NCI-H1436 (cell line): ENCODE measurements at regions not wholly inside any gene's neighbourhood (a gene's known extent, or its start where the extent isn't known, plus 50 kb on each side); places are given as distances from the start of the nearest gene placed in this dataset.
"Not testable (repeated sequence)": the region's sequence is repeated elsewhere in the genome, so short reads cannot be mapped to it uniquely, and the experiment has no call there.

Experiments
- DNase-seq: peaks from one replicate; lab custom pipeline; 2025; lab: John Stamatoyannopoulos, UW

DNA sequence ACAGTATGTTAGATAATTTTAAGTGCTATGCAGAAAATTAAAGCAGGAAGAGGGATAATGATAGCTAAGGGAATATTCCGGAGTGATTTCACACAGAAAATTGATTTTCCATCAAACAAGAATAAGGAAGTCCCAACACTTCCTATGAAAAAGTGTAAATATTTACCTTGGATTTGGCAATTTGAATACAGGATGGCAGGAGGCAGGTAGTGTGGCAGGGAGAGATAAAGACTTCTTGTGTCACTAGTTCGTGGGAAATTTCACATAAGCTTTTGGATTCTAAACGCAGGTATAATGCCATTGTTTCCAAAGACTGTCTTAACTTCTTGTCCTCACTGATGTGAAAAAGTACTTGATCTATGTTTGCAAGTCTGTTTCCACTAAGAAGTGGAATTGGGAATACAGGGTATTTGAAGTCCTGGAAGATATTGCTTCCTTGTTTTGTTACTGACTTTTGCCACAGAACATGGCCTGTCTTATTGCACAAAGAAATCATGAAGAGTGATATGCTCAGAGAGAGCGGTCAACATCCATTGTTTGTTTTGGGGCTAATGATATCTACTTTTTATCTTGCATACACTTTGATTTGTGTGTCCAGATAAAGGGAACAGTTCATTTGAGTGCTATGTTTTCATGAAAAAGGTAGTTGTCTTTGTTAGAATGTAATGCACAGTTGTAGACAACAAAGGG, 1216.1 kb upstream of the FAM98A start:
- no peak for DNase-seq

DNA sequence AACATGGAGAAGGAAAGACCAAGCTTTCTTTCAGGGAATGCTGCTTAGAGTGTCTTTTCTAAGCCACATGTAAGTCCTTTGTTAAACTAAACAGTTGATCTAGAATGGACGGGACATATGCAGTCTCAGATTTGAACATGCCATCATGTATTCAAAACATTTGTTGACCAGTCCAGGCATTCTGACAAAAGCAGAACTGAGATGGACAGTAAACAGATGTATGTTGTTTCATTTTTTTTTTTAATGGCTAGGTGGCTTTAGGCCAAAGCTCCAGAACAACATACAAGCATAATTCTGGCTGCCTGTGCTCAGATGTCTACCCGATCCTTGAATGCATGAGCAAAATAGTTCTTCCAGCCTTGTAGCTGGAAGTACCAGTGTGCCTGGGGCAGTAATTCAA, 1211.4 kb upstream of the FAM98A start:
- no peak for DNase-seq

DNA sequence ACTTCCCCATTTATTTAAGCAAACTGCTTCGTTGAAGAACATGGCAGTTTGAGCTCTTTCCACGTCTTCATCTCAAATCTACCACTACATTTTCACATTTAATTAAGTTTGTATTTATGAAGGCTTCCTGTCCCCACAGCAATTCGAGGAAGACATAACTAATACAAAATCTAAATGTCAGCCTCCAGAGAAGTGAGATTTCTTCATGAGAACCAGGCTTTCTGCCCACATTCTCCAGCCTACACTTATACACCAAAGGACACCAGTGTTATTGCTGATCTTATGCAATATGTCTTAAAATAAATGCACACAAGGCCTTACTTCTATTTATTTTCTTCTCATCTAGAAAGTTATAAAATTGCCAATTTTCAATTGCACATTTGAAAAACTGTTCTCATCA, 1209.3 kb upstream of the FAM98A start:
- no peak for DNase-seq

DNA sequence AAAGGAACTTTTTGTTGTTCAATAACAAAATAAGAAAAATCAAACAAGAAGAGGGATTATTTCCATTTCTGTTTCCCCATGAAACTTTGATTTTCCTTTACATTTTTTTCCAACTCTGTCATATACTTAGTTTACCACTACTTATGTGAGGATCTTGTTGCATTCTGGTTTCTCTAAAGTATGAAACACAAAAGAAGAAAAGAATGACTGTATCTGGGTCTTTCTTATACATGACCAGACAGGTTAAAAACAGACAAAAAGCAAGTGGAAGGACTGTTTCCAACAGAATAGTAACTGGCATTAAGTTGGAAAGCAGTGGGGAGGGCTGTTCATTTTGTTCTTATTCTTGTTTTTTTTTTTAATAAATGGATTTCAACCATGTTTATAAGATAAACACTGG, 1207.8 kb upstream of the FAM98A start:
- DNase-seq: no peak

DNA sequence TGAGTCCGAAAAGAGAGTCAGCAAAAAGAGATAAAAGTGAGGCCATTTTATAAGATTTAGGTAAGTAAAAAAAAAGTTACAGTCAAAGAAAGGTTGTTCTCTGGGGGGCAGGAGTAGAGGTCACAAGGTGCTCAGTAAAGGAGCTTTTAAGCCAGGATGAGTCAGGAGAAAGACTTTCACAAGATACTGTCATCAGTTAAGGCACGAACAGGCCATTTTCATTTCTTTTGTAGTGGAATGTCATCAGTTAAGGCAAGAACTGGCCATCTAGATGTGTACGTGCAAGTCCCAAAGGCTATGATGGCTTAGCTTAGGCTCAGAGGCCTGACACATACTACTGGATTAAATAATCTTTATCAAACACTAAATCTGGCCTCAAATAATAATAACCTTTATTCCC, 1207.3 kb upstream of the FAM98A start:
- no peak for DNase-seq

DNA sequence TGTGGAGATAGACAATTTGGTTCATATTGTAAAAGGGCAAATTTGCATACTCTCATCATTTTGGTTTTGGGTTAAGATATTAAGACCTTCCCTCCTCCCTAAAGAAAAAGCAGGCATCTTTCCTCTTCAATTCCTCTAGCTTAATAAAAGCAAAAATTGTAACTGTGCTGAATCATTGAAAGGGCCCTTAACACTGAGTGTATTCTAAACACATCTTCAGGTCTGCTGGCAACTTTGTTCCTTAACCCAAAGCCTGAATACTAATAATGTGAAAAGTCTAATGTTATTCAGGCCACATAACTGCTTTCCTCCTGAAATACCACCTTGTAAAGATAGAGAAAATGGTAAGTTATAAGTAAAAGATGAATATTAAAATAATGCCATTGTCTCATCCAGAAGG, 1200.5 kb upstream of the FAM98A start:
- no peak for DNase-seq

DNA sequence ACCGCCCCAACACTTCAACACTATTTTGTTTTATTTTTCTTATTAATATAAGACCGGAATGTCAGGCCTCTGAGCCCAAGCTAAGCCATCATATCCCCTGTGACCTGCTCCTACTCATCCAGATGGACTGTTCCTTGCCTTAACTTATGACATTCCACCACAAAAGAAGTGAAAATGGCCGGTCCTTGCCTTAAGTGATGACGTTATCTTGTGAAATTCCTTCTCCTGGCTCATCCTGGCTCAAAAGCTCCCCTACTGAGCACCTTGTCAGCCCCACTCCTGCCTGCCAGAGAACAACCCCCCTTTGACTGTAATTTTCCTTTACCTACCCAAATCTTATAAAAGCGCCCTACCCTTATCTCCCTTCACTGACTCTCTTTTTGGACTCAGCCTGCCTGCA, 1196.5 kb upstream of the FAM98A start:
- not testable (repeated sequence) for DNase-seq

DNA sequence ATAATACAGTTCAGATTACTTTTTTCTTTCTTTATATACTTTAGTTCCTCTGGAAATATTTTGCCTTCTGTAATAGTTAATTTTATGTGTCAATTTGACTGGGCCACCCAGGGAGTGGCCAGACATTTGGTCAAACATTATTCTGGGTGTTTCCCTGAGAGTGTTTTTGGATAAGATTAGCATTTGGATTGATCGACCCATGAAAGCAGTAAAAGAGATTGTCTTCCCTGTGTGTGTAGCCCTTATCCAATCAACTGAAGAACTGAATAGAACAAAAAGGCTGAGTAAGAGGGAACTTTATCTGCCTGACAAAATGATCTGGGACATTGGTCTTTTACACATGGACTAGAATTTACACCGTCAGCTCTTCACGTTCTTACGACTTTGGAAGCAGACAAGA, 1190.1 kb upstream of the FAM98A start:
- DNase-seq: no peak

DNA sequence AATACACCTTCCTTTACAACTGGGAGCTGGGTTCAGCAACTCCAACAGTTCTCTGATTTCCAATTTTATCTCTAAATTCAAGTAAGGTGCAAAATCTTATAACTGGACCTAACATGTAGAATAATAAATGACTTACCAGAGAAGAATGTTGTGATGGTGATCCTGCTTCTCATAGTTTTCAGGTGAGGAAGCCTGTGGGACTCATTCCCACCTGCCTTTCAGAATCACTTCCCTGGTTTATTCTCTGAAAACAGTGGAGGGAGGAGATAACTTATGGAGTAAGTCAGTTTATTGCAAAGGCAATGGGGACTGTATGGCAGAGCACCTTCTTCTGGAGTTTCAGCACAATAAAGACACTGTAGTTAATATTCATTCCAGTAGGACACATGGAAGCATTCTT, 1188.2 kb upstream of the FAM98A start:
- no peak for DNase-seq

DNA sequence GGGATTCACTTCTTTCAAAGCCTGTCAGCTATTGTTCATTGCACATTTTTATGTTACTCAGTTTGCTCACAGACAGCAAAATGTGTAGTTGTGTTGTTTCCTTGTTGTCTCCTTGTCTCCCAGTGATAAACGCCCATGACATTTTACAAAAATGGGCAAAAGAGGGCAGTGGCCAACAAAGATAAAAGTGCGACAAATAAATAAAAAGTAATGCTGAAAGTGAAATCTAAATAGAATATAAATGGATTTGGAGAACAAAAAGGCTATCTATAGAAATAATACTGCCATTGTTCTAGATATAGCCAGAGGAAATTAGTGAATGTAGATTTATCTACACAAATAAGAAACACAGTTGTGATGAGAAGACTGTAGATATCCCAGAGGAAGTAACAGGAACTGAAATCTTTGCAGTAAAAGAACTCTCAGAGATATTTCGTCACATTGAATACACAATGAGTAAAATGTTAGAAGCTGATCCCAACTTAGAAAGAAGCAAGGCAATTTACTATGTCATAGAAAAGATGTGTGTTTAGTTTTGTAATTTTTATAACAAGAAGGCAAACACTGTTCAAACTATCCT, 1186.2 kb upstream of the FAM98A start:
- no peak for DNase-seq

DNA sequence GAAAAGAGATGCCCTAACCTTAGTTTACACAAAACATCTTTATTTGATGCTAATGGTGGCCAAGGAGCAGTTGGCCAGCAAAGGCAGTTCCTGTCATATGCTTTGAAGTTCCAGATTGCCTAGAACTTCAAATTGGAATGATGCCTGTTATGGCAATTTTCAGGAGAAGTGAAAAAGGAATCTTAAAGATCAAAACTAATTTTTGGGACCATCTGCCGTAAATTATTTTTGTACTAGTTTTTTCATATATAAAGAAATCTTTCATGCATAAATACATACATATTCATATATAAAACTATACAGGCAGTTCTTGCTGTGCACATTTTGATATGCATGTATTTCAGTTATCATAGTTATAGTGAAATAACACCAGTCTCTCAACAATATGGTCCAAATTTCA, 1185.6 kb upstream of the FAM98A start:
- no peak for DNase-seq

DNA sequence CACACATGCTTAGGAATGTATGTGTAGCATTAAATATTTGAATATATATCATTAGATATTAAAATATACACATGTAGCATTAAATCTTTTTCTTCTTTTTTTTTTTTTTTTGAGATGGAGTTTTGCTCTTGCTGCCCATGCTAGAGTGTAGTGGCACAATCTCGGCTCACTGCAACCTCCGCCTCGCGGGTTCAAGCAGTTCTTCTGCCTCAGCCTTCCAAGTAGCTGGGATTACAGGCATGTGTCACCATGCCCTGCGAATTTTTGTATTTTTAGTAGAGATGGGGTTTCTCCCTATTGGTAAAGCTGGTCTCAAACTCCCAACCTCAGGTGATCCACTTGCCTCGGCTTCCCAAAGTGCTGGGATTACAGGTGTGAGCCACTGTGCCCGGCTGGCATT, 1151.6 kb upstream of the FAM98A start:
- not testable (repeated sequence) for DNase-seq

DNA sequence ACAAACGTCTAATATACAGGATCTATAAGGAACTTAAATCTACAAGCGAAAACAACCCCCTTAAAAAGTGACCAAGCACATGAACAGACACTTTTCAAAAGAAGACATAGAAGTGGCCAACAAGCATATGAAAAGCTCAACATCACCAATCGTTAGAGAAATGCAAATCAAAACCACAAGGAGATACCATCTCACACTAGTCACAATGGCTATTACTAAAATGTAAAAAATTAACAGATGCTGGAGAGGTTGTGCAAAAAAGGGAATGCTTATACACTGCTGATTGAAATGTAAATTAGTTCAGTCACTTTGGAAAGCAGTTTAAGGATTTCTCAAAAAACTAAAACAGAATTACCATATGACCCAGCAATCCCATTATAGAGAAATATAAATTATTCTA, 1148.5 kb upstream of the FAM98A start:
- DNase-seq: no peak

DNA sequence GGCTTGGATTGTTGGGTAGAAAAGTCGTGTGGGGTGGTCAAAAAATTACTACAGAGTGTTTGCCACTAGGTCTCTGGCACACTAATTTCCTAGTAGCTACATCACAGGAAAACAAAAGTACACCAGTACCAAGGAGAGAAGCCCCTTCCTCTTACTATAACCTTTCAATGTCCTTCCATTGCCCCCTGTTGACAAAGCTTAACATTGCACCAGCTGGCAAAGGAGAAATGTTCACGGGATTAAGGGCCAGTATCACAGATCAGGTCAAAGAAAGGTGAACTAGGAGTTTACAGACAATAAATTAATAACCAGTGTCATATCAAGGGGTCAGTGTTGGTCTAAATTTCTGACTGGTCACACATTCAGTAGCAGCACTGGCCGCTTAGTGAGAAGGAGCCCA, 1139.6 kb upstream of the FAM98A start:
- DNase-seq: no peak

DNA sequence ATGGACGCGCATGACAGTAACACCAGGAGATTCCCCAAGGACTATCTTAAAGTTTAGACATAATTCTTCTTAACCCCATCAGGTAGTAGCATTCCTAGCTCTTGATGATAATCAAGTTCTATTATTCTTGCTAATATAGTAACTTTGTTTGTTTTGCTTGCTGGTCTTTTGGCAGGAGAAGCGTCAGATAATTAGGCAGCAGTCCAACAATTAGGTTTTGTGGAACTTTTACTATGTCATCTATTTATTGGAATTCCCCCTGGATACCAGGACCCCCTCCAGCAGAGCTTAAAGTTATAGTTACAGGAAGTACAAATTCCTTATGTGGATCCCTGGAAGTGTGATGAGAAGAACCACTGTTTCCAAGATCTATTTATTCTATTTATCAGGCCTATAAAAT, 1138.0 kb upstream of the FAM98A start:
- no peak for DNase-seq

DNA sequence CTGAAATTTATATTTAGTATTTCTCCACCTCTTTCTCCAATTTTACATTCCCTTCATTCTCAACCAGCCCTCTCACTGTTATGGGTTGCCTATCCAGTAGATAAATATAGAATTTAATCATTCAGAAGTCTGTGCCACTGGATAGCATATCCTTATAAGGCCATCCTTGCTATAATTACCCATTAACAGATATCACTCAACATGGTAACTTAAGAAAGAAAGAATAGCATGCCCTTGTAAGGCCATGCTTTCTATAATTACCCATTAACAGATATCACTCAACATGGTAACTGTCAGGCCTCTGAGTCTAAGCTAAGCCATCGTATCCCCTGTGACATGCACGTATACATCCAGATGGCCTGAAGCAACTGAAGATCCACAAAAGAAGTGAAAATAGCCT, 1137.4 kb upstream of the FAM98A start:
- DNase-seq: no peak

DNA sequence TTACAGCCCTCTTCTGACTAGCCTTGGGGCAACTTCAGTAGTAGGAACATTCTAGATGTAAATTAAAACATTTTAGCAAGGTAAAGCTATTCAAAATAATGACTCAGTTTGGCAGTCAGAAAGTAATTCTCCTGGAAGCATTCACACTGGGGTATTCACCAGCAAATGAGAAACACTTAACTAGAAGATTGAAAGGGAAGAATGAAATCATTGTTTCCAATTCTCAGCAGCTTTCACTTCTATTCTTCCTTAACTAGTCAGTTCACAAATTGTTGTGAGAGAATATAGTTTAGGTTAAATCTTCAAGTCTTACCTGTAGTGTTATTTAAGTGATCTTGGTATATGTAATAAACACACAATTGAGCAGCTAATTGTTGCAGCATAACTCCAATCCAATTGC, 1135.6 kb upstream of the FAM98A start:
- DNase-seq: no peak

DNA sequence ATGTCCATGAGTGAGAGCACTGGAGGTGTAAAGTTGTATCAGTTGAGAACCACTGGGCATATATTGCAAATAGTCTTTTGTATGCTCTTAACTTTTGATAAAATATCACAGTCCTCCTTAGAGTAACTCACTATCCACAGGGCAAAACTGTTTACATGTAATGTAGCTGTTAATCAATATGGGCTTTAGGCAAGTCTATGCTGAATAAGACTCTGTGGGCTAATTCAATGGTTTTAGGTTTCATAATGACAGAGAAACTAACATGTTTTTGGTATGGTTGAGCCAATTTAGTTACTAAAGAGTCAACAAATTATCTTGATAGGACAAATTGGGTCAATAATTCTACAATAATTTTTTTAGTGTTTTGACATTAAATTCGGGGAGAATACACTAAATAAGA, 1134.9 kb upstream of the FAM98A start:
- no peak for DNase-seq

DNA sequence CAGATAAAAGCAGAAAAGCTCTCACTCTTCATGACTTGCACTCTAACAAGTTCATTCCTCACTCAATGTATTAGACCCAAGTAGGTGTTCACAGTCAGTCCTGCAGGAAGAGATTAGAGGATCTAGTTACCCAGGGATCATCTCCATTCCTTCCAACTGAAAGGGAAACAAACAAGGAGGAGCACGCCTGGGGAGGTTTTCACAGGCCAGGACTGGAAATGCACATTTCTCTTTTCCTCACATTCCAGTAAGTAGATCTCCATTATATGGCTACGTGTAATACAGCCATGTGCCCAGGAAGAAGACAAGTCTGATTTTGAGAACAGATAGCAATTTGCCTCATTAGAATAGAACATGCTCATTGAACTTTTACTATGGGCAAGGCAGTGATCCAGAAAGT, 1132.2 kb upstream of the FAM98A start:
- DNase-seq: no peak

DNA sequence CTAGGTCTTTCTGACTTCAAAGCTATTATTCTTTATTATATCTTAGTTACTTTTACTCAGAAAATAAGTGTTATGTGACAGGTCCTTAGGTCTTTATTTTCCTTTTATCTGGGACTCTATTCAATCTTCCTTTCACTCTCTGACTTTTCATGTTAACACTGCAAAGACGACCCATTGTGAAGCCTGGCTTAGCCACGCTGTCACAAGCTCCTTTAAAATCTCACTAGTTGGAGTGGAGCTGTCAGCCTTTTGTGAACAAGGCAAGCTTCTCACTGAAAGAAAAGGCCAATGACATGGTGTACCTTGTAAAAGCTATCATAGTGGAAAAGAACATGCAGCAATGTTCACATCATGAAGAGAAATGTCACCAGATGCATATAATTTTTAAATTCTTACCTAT, 1130.7 kb upstream of the FAM98A start:
- DNase-seq: no peak

DNA sequence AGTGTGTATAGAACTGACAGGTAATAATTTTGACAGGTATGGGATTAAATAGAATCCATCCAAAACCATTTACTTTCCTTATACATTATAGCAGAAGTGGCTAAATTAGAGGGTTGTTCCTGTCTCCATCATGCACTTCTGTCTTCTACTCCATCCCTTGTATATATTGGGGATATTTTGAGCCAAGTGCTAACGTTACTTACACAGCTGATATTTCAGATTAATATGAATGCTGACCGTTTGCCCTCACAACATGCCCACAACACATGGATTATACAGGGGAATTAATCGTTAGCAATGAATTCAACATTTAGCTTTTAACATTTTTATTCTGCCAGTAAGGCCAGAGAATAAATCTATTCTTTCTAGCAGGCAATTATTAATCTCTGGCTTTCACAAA, 1125.0 kb upstream of the FAM98A start:
- DNase-seq: no peak

DNA sequence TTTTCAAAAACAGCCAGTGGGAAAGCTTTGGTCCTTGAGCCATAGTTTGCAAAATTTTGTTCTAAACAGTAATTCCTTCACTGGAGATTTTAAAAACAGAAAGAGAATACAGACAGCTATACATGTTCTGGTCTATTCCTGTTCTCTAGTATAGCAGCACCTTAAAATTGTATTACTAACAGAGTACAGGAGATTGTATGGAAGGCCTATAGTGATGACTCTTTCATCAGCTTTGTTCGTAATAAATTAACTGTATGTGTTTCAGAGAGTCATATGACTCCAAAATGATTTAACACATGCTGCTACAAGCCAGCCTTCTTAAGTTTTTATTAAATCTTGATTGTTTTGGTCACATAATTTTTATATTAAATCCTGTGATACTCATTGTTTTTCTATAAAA, 1124.6 kb upstream of the FAM98A start:
- no peak for DNase-seq

DNA sequence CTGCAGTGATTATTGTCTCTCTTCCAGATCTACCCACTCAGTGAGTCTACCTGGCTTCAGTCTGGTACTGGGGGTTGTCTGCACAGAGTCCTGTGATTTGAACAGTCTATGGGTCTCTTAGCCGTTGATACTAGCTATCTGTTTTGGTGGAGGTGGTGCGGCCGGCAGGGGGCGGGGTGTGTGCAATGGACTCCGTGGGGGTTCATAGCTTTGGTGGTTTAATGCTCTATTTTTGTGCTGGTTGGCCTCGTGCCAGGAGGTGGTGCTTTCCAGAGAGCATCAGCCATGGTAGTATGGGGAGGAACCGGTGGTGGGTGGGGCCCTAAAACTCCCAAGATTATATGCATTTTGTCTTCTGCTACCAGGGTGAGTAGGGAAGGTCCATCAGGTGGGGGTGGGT, 1120.1 kb upstream of the FAM98A start:
- no peak for DNase-seq

DNA sequence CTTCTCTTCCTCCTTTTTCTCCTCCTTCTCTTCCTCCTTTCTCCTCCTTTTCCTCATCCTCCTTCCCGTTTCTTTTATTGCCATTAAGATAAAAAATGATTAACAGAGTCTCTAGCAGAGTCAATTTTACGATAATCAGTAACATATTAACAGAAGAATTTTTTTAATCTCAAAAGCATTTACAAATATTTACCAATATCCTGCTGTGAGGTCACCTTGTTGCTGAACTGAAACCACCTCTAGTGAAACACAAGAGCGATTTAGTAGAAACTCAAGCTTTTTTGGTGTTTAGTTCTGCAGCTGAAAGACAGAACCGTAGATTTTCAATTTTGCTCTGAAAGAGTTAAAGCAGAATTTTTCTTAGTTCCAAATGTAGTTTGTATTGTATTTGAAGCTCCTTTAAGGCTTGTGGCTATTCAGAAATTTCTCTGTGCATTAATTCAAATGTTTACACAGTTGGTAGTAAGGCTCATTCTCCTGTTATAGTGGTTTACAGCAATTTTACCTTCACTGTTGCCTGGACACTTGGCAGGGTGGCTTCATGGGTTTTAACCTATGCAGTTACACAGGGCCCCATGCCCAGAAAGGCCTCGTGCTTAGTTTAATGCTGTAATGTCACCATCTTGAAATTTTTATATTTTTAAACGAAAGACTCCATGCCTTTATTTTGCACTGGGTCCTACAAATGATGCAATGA, 1106.6 kb upstream of the FAM98A start:
- DNase-seq: no peak
